ENCODE measurements at regions not wholly inside any gene's neighbourhood (a gene's known extent, or its start where the extent isn't known, plus 50 kb on each side); places are given as distances from the start of the nearest gene placed in this dataset.
A peak's percentile ranks its signal among the peaks of the same experiment; 100 is the strongest.
"Not testable (repeated sequence)": the region's sequence is repeated elsewhere in the genome, so short reads cannot be mapped to it uniquely, and the experiment has no call there.

GRCh38 chr14:105686050-105686449, 159.7 kb downstream of the TMEM121 start:
- Histone ChIP-seq H3K9ac (peak overlapping the region; percentile 53; the same call in 1 of the 2 replicates), H3K27ac (peak overlapping the region; percentile 86), H3K4me1 (ENCODE audit: low read depth, poor library complexity, severe bottlenecking) (peaks cover 18% of the 10 kb centered on the region)
- not testable (repeated sequence) for H3K4me2 ChIP-seq; H3K4me3 ChIP-seq (IDR thresholded peaks at IDR 0.05; ENCODE audit: insufficient read depth, low read depth, low read length); H3K36me3 ChIP-seq (ENCODE audit: insufficient read depth); H3K27me3 ChIP-seq (ENCODE audit: insufficient read depth, low read depth); H2AFZ ChIP-seq (ENCODE audit: low read depth); H3K79me2 ChIP-seq (ENCODE audit: insufficient read depth, low read depth); H4K20me1 ChIP-seq (ENCODE audit: insufficient read depth)

- not testable (repeated sequence) for H2AFZ ChIP-seq (ENCODE audit: low read depth); H3K27me3 ChIP-seq (ENCODE audit: insufficient read depth, low read depth); H4K20me1 ChIP-seq (ENCODE audit: insufficient read depth); H3K4me2 ChIP-seq; H3K36me3 ChIP-seq (ENCODE audit: insufficient read depth); H3K4me3 ChIP-seq (IDR thresholded peaks at IDR 0.05; ENCODE audit: insufficient read depth, low read depth, low read length); H3K79me2 ChIP-seq (ENCODE audit: insufficient read depth, low read depth)
- H3K4me1 ChIP-seq (ENCODE audit: low read depth, poor library complexity, severe bottlenecking), result peaks cover 16% of the 10 kb centered on the region
- H3K27ac ChIP-seq, result peak overlapping the region; percentile 86
- H3K9ac ChIP-seq, result peak overlapping the region; percentile 53; the same call in 1 of the 2 replicates
These were observed 160.2 kb downstream of the TMEM121 start for GRCh38 chr14:105686462-105687170.

GRCh38 chr14:105687171-105688022, 161.0 kb downstream of the TMEM121 start:
- H2AFZ ChIP-seq (ENCODE audit: low read depth); H3K36me3 ChIP-seq (ENCODE audit: insufficient read depth); H3K4me3 ChIP-seq (IDR thresholded peaks at IDR 0.05; ENCODE audit: insufficient read depth, low read depth, low read length); H3K27me3 ChIP-seq (ENCODE audit: insufficient read depth, low read depth); H3K4me2 ChIP-seq; H3K79me2 ChIP-seq (ENCODE audit: insufficient read depth, low read depth); H3K9ac ChIP-seq; H4K20me1 ChIP-seq (ENCODE audit: insufficient read depth): not testable (repeated sequence)
- Histone ChIP-seq H3K27ac (peak overlapping the region; percentile 86; the same call in 1 of the 2 replicates), H3K4me1 (ENCODE audit: low read depth, poor library complexity, severe bottlenecking) (peaks cover 14% of the 10 kb centered on the region)

GRCh38 chr14:105688023-105688351, 161.6 kb downstream of the TMEM121 start:
- H3K36me3 ChIP-seq (ENCODE audit: insufficient read depth); H3K79me2 ChIP-seq (ENCODE audit: insufficient read depth, low read depth); H3K27me3 ChIP-seq (ENCODE audit: insufficient read depth, low read depth); H3K4me3 ChIP-seq (IDR thresholded peaks at IDR 0.05; ENCODE audit: insufficient read depth, low read depth, low read length); H2AFZ ChIP-seq (ENCODE audit: low read depth); H3K4me2 ChIP-seq; H3K9ac ChIP-seq; H4K20me1 ChIP-seq (ENCODE audit: insufficient read depth): not testable (repeated sequence)
- peak overlapping the region; percentile 22; the same call in 1 of the 2 replicates for H3K27ac ChIP-seq
- H3K4me1 ChIP-seq (ENCODE audit: low read depth, poor library complexity, severe bottlenecking), result peaks cover 14% of the 10 kb centered on the region

- not testable (repeated sequence) for H3K4me3 ChIP-seq (IDR thresholded peaks at IDR 0.05; ENCODE audit: insufficient read depth, low read depth, low read length); H3K27me3 ChIP-seq (ENCODE audit: insufficient read depth, low read depth); H3K4me2 ChIP-seq; H2AFZ ChIP-seq (ENCODE audit: low read depth); H3K9ac ChIP-seq; H4K20me1 ChIP-seq (ENCODE audit: insufficient read depth); H3K79me2 ChIP-seq (ENCODE audit: insufficient read depth, low read depth); H3K36me3 ChIP-seq (ENCODE audit: insufficient read depth)
- H3K4me1 ChIP-seq (ENCODE audit: low read depth, poor library complexity, severe bottlenecking), result peaks cover 15% of the 10 kb centered on the region
- H3K27ac ChIP-seq, result peak overlapping the region; percentile 32; the same call in 1 of the 2 replicates
These were observed 162.4 kb downstream of the TMEM121 start for GRCh38 chr14:105688664-105689221.

- H3K4me3 ChIP-seq (IDR thresholded peaks at IDR 0.05; ENCODE audit: insufficient read depth, low read depth, low read length), result no peak overlapping the region
These were observed 163.3 kb downstream of the TMEM121 start for GRCh38 chr14:105689722-105690121.

More at GRCh38 chr14:105689722-105690121, 163.3 kb downstream of the TMEM121 start:
- Histone ChIP-seq H4K20me1 (ENCODE audit: insufficient read depth) (no peaks in the 10 kb centered on the region), H3K4me1 (ENCODE audit: low read depth, poor library complexity, severe bottlenecking) (peaks cover 23% of the 10 kb centered on the region), H3K4me2 (no peak overlapping the region), H3K9ac (no peak overlapping the region), H3K36me3 (ENCODE audit: insufficient read depth) (no peaks in the 10 kb centered on the region), H3K79me2 (ENCODE audit: insufficient read depth, low read depth) (no peaks in the 10 kb centered on the region), H3K27me3 (ENCODE audit: insufficient read depth, low read depth) (no peaks in the 10 kb centered on the region), H2AFZ (ENCODE audit: low read depth) (no peak overlapping the region), H3K27ac (peak overlapping the region; percentile 32)
- TF ChIP-seq CTCF (conservative IDR thresholded peaks at IDR 0.05; ENCODE audit: low read depth, low read length), result no peak
